HepG2 (cell line): ENCODE measurements at regions not wholly inside any gene's neighbourhood (a gene's known extent, or its start where the extent isn't known, plus 50 kb on each side); places are given as distances from the start of the nearest gene placed in this dataset.

Experiments used
- ATAC-seq: fragments of 200-7000 bp; cut with Tn5 transposase; 3 replicates; pipeline ENCODE4 v1.9.1; 2020; ENCODE audit warnings: mild to moderate bottlenecking, moderate library complexity
- BruUV-seq: library from RNA; stranded (reverse); fragments of 400-500 nt; replicated peaks from 2 replicates; lab custom pipeline; 2021; lab: Mats Ljungman, UMichigan
- CTCF ChIA-PET: fragments of 300-600 bp; formaldehyde crosslinking; extraction: SDS; loops from one replicate; lab custom pipeline; 2021; ENCODE audit warnings: low total read pairs, inconsistent platforms, low intra/inter-chr PET ratio; lab: Yijun Ruan, JAX
- POLR2A ChIA-PET: fragments of 350-600 bp; sonication (Branson Sonifier 250); formaldehyde crosslinking; loops from one replicate; lab custom pipeline; 2020; ENCODE audit warnings: antibody characterized with exemption, inconsistent platforms; lab: Yijun Ruan, JAX
- DNase-seq: peaks from one replicate; pipeline ENCODE4 v3.0.0-alpha.2; 2015; ENCODE audit warnings: low spot score
- FAIRE-seq: peaks from 3 replicates; lab custom pipeline; 2011; peaks lifted over from hg19 to GRCh38; lab: Jason Lieb, UNC
- H2AFZ ChIP-seq: one replicate; pipeline ENCODE4 v1.6.1; 2011; ENCODE audit warnings: low read length, inconsistent platforms
- H3K27ac ChIP-seq: fragments of 300-600 bp; 3 replicates; pipeline ENCODE4 v1.8.0; 2011; ENCODE audit warnings: mixed run types, mild to moderate bottlenecking, mixed read lengths, low read length, inconsistent platforms; ENCODE audit not compliant: insufficient read depth; ENCODE audit errors: extremely low read length
- H3K27me3 ChIP-seq, 2 experiments: fragments of 200-600 bp in 1 of 2; 2 replicates in 1 of 2; 3 replicates in 1 of 2; pipeline versions ENCODE4 v1.6.0 to v1.8.0; 2011; ENCODE audit warnings: low read length in 2 of 2, mild to moderate bottlenecking in 2 of 2, moderate library complexity in 2 of 2, inconsistent platforms in 1 of 2; ENCODE audit not compliant: insufficient read depth in 2 of 2, control insufficient read depth in 1 of 2
- H3K36me3 ChIP-seq, 2 experiments: fragments of 200-600 bp in 1 of 2; replicated peaks in 1 of 2; 2 replicates in 1 of 2; 3 replicates in 1 of 2; pipeline versions ENCODE4 v1.5.1 to v1.8.0; 2011; ENCODE audit warnings: low read length in 2 of 2, inconsistent platforms in 1 of 2; ENCODE audit not compliant: insufficient read depth in 2 of 2, control insufficient read depth in 1 of 2
- H3K4me1 ChIP-seq: 2 replicates; pipeline ENCODE4 v1.5.1; 2012; ENCODE audit warnings: low read length, inconsistent platforms; ENCODE audit not compliant: insufficient read depth
- H3K4me2 ChIP-seq: 2 replicates; pipeline ENCODE4 v1.6.0; 2011; ENCODE audit warnings: low read depth, low read length, inconsistent platforms
- H3K4me3 ChIP-seq, 3 experiments: fragments of 200-600 bp in 1 of 3; sonication (generic), shearing (Covaris generic) in 1 of 3; replicated peaks in 1 of 3; 2 replicates each; pipeline ENCODE4 v1.5.1; 2011 to 2016; ENCODE audit warnings: low read length in 3 of 3, inconsistent platforms in 2 of 3, low read depth in 2 of 3, mild to moderate bottlenecking in 2 of 3, control low read depth in 1 of 3, mixed read lengths in 1 of 3; ENCODE audit not compliant: insufficient read depth in 1 of 3
- H3K79me2 ChIP-seq: one replicate; pipeline ENCODE4 v1.6.1; 2011; ENCODE audit warnings: low read length, inconsistent platforms; ENCODE audit not compliant: insufficient read depth
- H3K9ac ChIP-seq: 2 replicates; pipeline ENCODE4 v1.6.0; 2011; ENCODE audit warnings: mild to moderate bottlenecking, low read depth, low read length, inconsistent platforms; ENCODE audit not compliant: insufficient read depth
- H3K9me3 ChIP-seq: 2 replicates; pipeline ENCODE4 v1.5.1; 2012; ENCODE audit warnings: mild to moderate bottlenecking, low read length
- H4K20me1 ChIP-seq: 2 replicates; pipeline ENCODE4 v1.6.0; 2011; ENCODE audit warnings: inconsistent platforms, mild to moderate bottlenecking, low read length, moderate library complexity; ENCODE audit not compliant: insufficient read depth
- ARID3A ChIP-seq: IDR thresholded peaks from 2 replicates; pipeline ENCODE4 v1.6.1; 2012; ENCODE audit warnings: low read depth, low read length, improper control_type of control experiment
- ATF4 ChIP-seq, 2 experiments: fragments of 450-650 bp in 1 of 2; sonication (generic) in 1 of 2; formaldehyde crosslinking; IDR thresholded peaks; 2 replicates each; pipeline versions ENCODE4 v1.5.0 to v1.8.0; 2020 to 2022; ENCODE audit warnings: mild to moderate bottlenecking in 1 of 2, missing genetic modification reagents in 1 of 2
- FOSL2 ChIP-seq: sonication (generic); formaldehyde crosslinking; IDR thresholded peaks from 2 replicates; pipeline ENCODE4 v1.4.0; 2020; ENCODE audit warnings: missing genetic modification reagents
- HIVEP1 ChIP-seq: sonication (generic); formaldehyde crosslinking; IDR thresholded peaks from 2 replicates; pipeline ENCODE4 v1.4.0; 2020; ENCODE audit warnings: mild to moderate bottlenecking, missing genetic modification reagents
- NR2C2 ChIP-seq: sonication (generic); formaldehyde crosslinking; IDR thresholded peaks from 2 replicates; pipeline ENCODE4 v1.4.0; 2020; ENCODE audit warnings: missing genetic modification reagents, mild to moderate bottlenecking, moderate library complexity, borderline replicate concordance
- PATZ1 ChIP-seq: sonication (generic); formaldehyde crosslinking; IDR thresholded peaks from 2 replicates; pipeline ENCODE4 v1.4.0; 2020; ENCODE audit warnings: missing genetic modification reagents
- RAD21 ChIP-seq: fragments of 450-650 bp; formaldehyde crosslinking; IDR thresholded peaks from 2 replicates; pipeline ENCODE4 v1.5.0; 2020; ENCODE audit warnings: mild to moderate bottlenecking
- SMC3 ChIP-seq: IDR thresholded peaks from 2 replicates; pipeline ENCODE4 v1.6.1; 2011; ENCODE audit warnings: low read length, improper control_type of control experiment
- STAG1 ChIP-seq: sonication (generic); formaldehyde crosslinking; IDR thresholded peaks from 2 replicates; pipeline ENCODE4 v1.4.0; 2020; ENCODE audit warnings: missing genetic modification reagents
- ZBTB7A ChIP-seq: sonication (generic); formaldehyde crosslinking; IDR thresholded peaks from 2 replicates; pipeline ENCODE4 v1.8.0; 2022; ENCODE audit warnings: mild to moderate bottlenecking, missing genetic modification reagents
- ZNF256 ChIP-seq: sonication (generic); formaldehyde crosslinking; conservative IDR thresholded peaks from 2 replicates; pipeline ENCODE4 v1.4.0; 2020; ENCODE audit warnings: missing genetic modification reagents
- ZNF383 ChIP-seq: sonication (generic); formaldehyde crosslinking; IDR thresholded peaks from 2 replicates; pipeline ENCODE4 v1.4.0; 2020; ENCODE audit warnings: missing genetic modification reagents, mild to moderate bottlenecking, borderline replicate concordance
- WGBS: methylation state at CpG from one replicate; pipeline ENCODE4 v1.1.6; 2017; ENCODE audit warnings: low lambda C conversion rate; 5-methylcytosine and 5-hydroxymethylcytosine counted together
- in situ Hi-C: cut with HindIII; loops from 2 replicates; pipeline ENCODE4 v1.10.0; 2017; ENCODE audit warnings: low pct_unique_long_range_greater_than_20kb; ENCODE audit not compliant: extremely low pct_ligation_motif_present
- intact Hi-C: fragments of 100-400 bp; cut with micrococcal nuclease; formaldehyde crosslinking; loops from one replicate; pipeline ENCODE4 v1.10.0; 2022; ENCODE audit not compliant: unreplicated experiment

- Histone ChIP-seq H3K36me3 (no peaks in the 10 kb centered on the region), H4K20me1 (no peaks in the 10 kb centered on the region), H3K27me3 (no peaks in the 10 kb centered on the region), H3K4me1 (no peaks in the 10 kb centered on the region), H2AFZ (no peak overlapping the region), H3K79me2 (no peaks in the 10 kb centered on the region), H3K4me3 (no peak overlapping the region), H3K4me2 (no peak overlapping the region), H3K9ac (no peak overlapping the region), H3K9me3 (no peaks in the 10 kb centered on the region), H3K27ac (no peak overlapping the region)
- in situ Hi-C loops (no loop called here), intact Hi-C loops (loop anchor here (5.0 kb wide), 1 partner anchor 818 kb away; no protein-coding TSS in a partner anchor)
- 5% methylated on average over 1 of the region's 1 CpG for WGBS
- ATAC-seq (no peak), FAIRE-seq (no peak), DNase-seq (no peak)
- no TSS peak for BruUV-seq
- TF ChIP-seq ZNF383: no peak
- no peak for TF ChIP-seq ARID3A
- no peak for TF ChIP-seq ZBTB7A (CRISPR knock-in tag)
- no peak for TF ChIP-seq FOSL2 (CRISPR knock-in tag)
- POLR2A ChIA-PET: no interaction called here
- CTCF ChIA-PET: no interaction called here
These were observed 450.9 kb downstream of the RAB38 start for GRCh38 chr11:87724358-87724757.

- intact Hi-C loops (loop anchor here (5.0 kb wide), 1 partner anchor 819 kb away; no protein-coding TSS in a partner anchor), in situ Hi-C loops (no loop called here)
- no TSS peak for BruUV-seq
- Histone ChIP-seq H4K20me1 (no peaks in the 10 kb centered on the region), H3K27me3 (no peaks in the 10 kb centered on the region), H3K9me3 (no peaks in the 10 kb centered on the region), H3K4me2 (no peak overlapping the region), H3K36me3 (no peaks in the 10 kb centered on the region), H3K27ac (no peak overlapping the region), H3K4me3 (no peak overlapping the region), H3K4me1 (no peaks in the 10 kb centered on the region), H3K79me2 (no peaks in the 10 kb centered on the region), H2AFZ (no peak overlapping the region), H3K9ac (no peak overlapping the region)
- DNase-seq: peak; percentile 7
- no peak for FAIRE-seq
- ChIA-PET CTCF (interaction anchor here (1.1 kb wide), 1 partner anchor 822 kb away, joined by 3 read pairs; no protein-coding TSS in a partner anchor), POLR2A (no interaction called here)
- 45% methylated on average over 9 of the region's 10 CpGs for WGBS
- ATAC-seq: peak; percentile 76
- TF ChIP-seq NR2C2 (CRISPR knock-in tag): no peak
- no peak for TF ChIP-seq HIVEP1 (CRISPR knock-in tag)
- TF ChIP-seq STAG1 (CRISPR knock-in tag): peak; percentile 27; the same call in 1 of the 2 replicates
- no peak for TF ChIP-seq ZNF256 (CRISPR knock-in tag)
- TF ChIP-seq PATZ1: peak; percentile 93
- TF ChIP-seq ATF4 (CRISPR knock-in tag; IDR thresholded peaks at IDR 0.05): no peak
- 0 out of 2 replicates have a peak, but pooled peaks have one; percentile 21 for TF ChIP-seq RAD21
- peak; percentile 41; the same call in 1 of the 2 replicates for TF ChIP-seq SMC3
These were observed 452.3 kb downstream of the RAB38 start for GRCh38 chr11:87722756-87723565.
